NB4 (cell line): ENCODE measurements at regions not wholly inside any gene's neighbourhood (a gene's known extent, or its start where the extent isn't known, plus 50 kb on each side); places are given as distances from the start of the nearest gene placed in this dataset.

Source experiments
- DNase-seq: peaks from one replicate; pipeline ENCODE4 v3.0.0; 2010; ENCODE audit warnings: low read depth
- H3K4me3 ChIP-seq: one replicate; pipeline ENCODE4 v1.5.1; 2011; ENCODE audit warnings: mild to moderate bottlenecking, low read depth, low read length, moderate library complexity
- MYC ChIP-seq: IDR thresholded peaks from 2 replicates; pipeline ENCODE4 v1.6.1; 2011; ENCODE audit warnings: low read depth, low read length
- POLR2A ChIP-seq: IDR thresholded peaks from 2 replicates; pipeline ENCODE4 v1.6.1; 2011; ENCODE audit warnings: mild to moderate bottlenecking; ENCODE audit not compliant: insufficient read length; ENCODE audit errors: extremely low read depth
- TF ChIP-seq, protein P1 (sequence below): IDR thresholded peaks from one replicate; pipeline ENCODE4 v1.5.1; 2012; ENCODE audit warnings: low read depth, low read length
- TF ChIP-seq, protein P2 (sequence below): IDR thresholded peaks from 2 replicates; pipeline ENCODE4 v1.6.1; 2011; ENCODE audit warnings: low read depth, low read length

DNA sequence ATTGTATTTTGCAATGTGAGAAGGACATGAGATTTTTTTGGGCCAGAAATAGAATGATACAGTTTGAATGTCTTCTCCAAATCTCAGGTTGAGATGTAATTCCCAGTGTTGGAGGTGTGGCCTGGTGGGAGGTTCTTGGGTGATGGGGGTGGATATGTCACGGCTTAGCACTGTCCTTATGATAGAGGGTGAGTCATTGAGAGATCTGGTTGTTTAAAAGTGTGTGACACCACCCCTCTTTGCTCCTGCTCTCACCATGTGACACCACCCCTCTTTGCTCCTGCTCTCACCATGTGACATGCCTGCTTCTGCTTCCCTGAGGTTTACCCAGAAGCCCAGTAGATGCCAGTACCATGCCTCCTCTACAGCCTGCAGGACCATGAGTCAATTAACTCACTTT lies 1226.9 kb downstream of the PCDH7 start:
- no peak for TF ChIP-seq MYC
- no peak for TF ChIP-seq POLR2A
- TF ChIP-seq, protein P1, sequence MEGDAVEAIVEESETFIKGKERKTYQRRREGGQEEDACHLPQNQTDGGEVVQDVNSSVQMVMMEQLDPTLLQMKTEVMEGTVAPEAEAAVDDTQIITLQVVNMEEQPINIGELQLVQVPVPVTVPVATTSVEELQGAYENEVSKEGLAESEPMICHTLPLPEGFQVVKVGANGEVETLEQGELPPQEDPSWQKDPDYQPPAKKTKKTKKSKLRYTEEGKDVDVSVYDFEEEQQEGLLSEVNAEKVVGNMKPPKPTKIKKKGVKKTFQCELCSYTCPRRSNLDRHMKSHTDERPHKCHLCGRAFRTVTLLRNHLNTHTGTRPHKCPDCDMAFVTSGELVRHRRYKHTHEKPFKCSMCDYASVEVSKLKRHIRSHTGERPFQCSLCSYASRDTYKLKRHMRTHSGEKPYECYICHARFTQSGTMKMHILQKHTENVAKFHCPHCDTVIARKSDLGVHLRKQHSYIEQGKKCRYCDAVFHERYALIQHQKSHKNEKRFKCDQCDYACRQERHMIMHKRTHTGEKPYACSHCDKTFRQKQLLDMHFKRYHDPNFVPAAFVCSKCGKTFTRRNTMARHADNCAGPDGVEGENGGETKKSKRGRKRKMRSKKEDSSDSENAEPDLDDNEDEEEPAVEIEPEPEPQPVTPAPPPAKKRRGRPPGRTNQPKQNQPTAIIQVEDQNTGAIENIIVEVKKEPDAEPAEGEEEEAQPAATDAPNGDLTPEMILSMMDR, result no peak
- TF ChIP-seq, protein P2, sequence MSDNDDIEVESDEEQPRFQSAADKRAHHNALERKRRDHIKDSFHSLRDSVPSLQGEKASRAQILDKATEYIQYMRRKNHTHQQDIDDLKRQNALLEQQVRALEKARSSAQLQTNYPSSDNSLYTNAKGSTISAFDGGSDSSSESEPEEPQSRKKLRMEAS, result no peak
- DNase-seq, result no peak

DNA sequence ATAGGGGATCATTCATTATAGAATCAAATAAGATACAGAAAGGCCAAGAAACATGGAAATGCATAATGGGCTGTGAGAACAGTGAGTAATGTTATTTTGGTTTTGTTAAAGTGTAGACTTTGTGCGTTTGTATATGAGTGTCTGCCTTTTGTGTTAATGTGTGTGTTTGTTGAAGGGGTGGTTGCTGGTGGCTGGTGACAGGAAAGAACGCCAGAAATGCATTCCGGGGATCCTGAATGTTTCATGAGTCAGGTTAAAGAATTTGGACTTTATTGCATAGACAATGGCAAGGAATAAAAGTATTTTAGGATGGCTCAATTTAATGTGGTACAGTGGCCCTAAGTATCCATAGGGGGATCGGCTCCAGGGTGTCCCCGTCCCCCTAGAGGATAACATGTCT lies 1228.9 kb downstream of the PCDH7 start:
- no peak overlapping the region for H3K4me3 ChIP-seq
- TF ChIP-seq MYC (no peak), POLR2A (no peak)
- TF ChIP-seq, protein P1, result no peak
- TF ChIP-seq, protein P2, result no peak
- no peak for DNase-seq

More for the DNA sequence above, 1226.9 kb downstream of the PCDH7 start:
- H3K4me3 ChIP-seq, result no peak overlapping the region

DNA sequence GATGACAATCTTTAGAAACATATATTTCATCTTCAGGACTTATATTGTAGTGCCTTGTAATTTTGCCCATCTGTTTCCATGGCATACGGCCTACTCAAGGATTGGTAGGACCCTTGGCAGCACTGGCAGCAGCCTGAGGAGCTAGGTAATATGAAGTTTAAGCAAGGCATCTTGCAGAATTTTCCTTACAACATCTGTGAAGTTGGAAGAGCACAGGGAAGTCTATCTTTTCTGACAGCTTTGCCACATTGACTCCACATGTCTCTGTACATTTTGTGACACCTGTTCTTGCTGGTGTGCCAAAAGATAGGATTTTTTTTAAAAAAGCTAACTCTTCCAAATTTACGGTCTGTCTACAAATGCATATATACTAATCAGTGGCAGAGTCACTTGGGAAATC lies 1235.2 kb downstream of the PCDH7 start:
- TF ChIP-seq MYC, result no peak
- TF ChIP-seq, protein P1, result no peak
- TF ChIP-seq, protein P2, result no peak
- no peak for TF ChIP-seq POLR2A
- no peak for DNase-seq
- no peak overlapping the region for H3K4me3 ChIP-seq

- no peak for DNase-seq
- TF ChIP-seq, protein P2, result no peak
- no peak for TF ChIP-seq POLR2A
- no peak for TF ChIP-seq MYC
- TF ChIP-seq, protein P1, result no peak
These were observed 1239.8 kb downstream of the PCDH7 start for GRCh38 chr4:31959972-31960371.

GRCh38 chr4:31964685-31965084 lies 1244.5 kb downstream of the PCDH7 start:
- peak; percentile 55 for DNase-seq
- TF ChIP-seq POLR2A (no peak), MYC (no peak; the same call in 1 of the 2 replicates)
- TF ChIP-seq, protein P2, result no peak
- TF ChIP-seq, protein P1, result no peak
- no peak overlapping the region for H3K4me3 ChIP-seq

More at GRCh38 chr4:31959972-31960371, 1239.8 kb downstream of the PCDH7 start:
- no peak overlapping the region for H3K4me3 ChIP-seq

GRCh38 chr4:31968842-31969241 lies 1248.7 kb downstream of the PCDH7 start:
- no peak overlapping the region for H3K4me3 ChIP-seq
- TF ChIP-seq, protein P2, result no peak
- TF ChIP-seq POLR2A (no peak), MYC (no peak)
- TF ChIP-seq, protein P1, result no peak
- DNase-seq, result peak; percentile 41
